HEK293 (cell line): ENCODE measurements at regions not wholly inside any gene's neighbourhood (a gene's known extent, or its start where the extent isn't known, plus 50 kb on each side); places are given as distances from the start of the nearest gene placed in this dataset.

Source experiments
- CTCF ChIA-PET: fragments of 350-600 bp; formaldehyde crosslinking; extraction: SDS; loops from one replicate; lab custom pipeline; 2021; ENCODE audit warnings: antibody characterized with exemption; lab: Yijun Ruan, JAX
- POLR2A ChIA-PET: fragments of 300-600 bp; formaldehyde crosslinking; extraction: SDS; loops from one replicate; lab custom pipeline; 2020; ENCODE audit warnings: antibody characterized with exemption, inconsistent platforms; lab: Yijun Ruan, JAX
- H3K27ac ChIP-seq: fragments of 200-500 bp; sonication (Bioruptor generic); 2 replicates; pipeline ENCODE4 v1.5.1; 2014; ENCODE audit warnings: low read depth, low read length, control low read depth, inconsistent platforms; ENCODE audit errors: extremely low read depth
- H3K36me3 ChIP-seq, 2 experiments: fragments of 200-500 bp in 1 of 2; sonication (Bioruptor generic) in 1 of 2; 1 replicate in 1 of 2; 2 replicates in 1 of 2; pipeline ENCODE4 v1.5.1; 2014 to 2017; ENCODE audit warnings: inconsistent platforms in 2 of 2, low read length in 2 of 2; ENCODE audit not compliant: control insufficient read depth in 2 of 2, insufficient read depth in 1 of 2
- H3K4me1 ChIP-seq: fragments of 200-500 bp; sonication (Bioruptor generic); 2 replicates; pipeline ENCODE4 v1.5.1; 2014; ENCODE audit warnings: mild to moderate bottlenecking, low read length, inconsistent platforms; ENCODE audit not compliant: control insufficient read depth, insufficient read depth
- H3K4me3 ChIP-seq: 2 replicates; pipeline ENCODE4 v1.5.1; 2011; ENCODE audit warnings: low read depth, mild to moderate bottlenecking, control low read depth, low read length, moderate library complexity
- H3K9me3 ChIP-seq: fragments of 200-500 bp; sonication (Bioruptor generic); 2 replicates; pipeline ENCODE4 v1.5.1; 2014; ENCODE audit warnings: low read depth, low read length, inconsistent platforms; ENCODE audit not compliant: control insufficient read depth, insufficient read depth
- GFI1B ChIP-seq: fragments of 450-650 bp; formaldehyde crosslinking; IDR thresholded peaks from 2 replicates; pipeline ENCODE4 v1.5.1; 2016; ENCODE audit warnings: missing biosample characterization, missing genetic modification characterization
- HIC1 ChIP-seq: fragments of 450-650 bp; formaldehyde crosslinking; IDR thresholded peaks from 2 replicates; pipeline ENCODE4 v1.5.1; 2016; ENCODE audit warnings: missing biosample characterization, missing genetic modification characterization
- PBX3 ChIP-seq: sonication (generic); formaldehyde crosslinking; IDR thresholded peaks from 2 replicates; pipeline ENCODE4 v1.8.1; 2022; ENCODE audit warnings: mild to moderate bottlenecking, moderate library complexity, missing genetic modification reagents
- REPIN1 ChIP-seq: fragments of 450-650 bp; formaldehyde crosslinking; IDR thresholded peaks from 2 replicates; pipeline ENCODE4 v1.5.1; 2017; ENCODE audit warnings: missing biosample characterization, missing genetic modification characterization, low read depth
- SP7 ChIP-seq: fragments of 450-650 bp; formaldehyde crosslinking; IDR thresholded peaks from 2 replicates; pipeline ENCODE4 v1.5.1; 2016; ENCODE audit warnings: missing biosample characterization, missing genetic modification characterization
- YY2 ChIP-seq: fragments of 450-650 bp; formaldehyde crosslinking; IDR thresholded peaks from 2 replicates; pipeline ENCODE4 v1.5.1; 2016; ENCODE audit warnings: missing biosample characterization, missing genetic modification characterization
- ZBTB8A ChIP-seq: fragments of 450-650 bp; formaldehyde crosslinking; IDR thresholded peaks from 2 replicates; pipeline ENCODE4 v1.5.1; 2016; ENCODE audit warnings: missing biosample characterization, missing genetic modification characterization
- ZNF155 ChIP-seq: fragments of 450-650 bp; formaldehyde crosslinking; IDR thresholded peaks from 2 replicates; pipeline ENCODE4 v1.5.1; 2016; ENCODE audit warnings: missing biosample characterization, missing genetic modification characterization
- ZNF214 ChIP-seq: fragments of 450-650 bp; formaldehyde crosslinking; IDR thresholded peaks from 2 replicates; pipeline ENCODE4 v1.5.1; 2017; ENCODE audit warnings: missing biosample characterization, mild to moderate bottlenecking, missing genetic modification characterization, borderline replicate concordance
- ZNF221 ChIP-seq: fragments of 450-650 bp; formaldehyde crosslinking; IDR thresholded peaks from 2 replicates; pipeline ENCODE4 v1.5.1; 2017; ENCODE audit warnings: missing biosample characterization, missing genetic modification characterization, borderline replicate concordance
- ZNF24 ChIP-seq: fragments of 450-650 bp; formaldehyde crosslinking; IDR thresholded peaks from 2 replicates; pipeline ENCODE4 v1.5.1; 2016; ENCODE audit warnings: missing biosample characterization, missing genetic modification characterization
- ZNF280D ChIP-seq: fragments of 450-650 bp; formaldehyde crosslinking; IDR thresholded peaks from 2 replicates; pipeline ENCODE4 v1.5.1; 2016; ENCODE audit warnings: missing biosample characterization, missing genetic modification characterization
- ZNF394 ChIP-seq: fragments of 450-650 bp; formaldehyde crosslinking; IDR thresholded peaks from 2 replicates; pipeline ENCODE4 v1.5.1; 2016; ENCODE audit warnings: missing biosample characterization, missing genetic modification characterization, mild to moderate bottlenecking, moderate library complexity, borderline replicate concordance
- ZNF416 ChIP-seq: fragments of 450-650 bp; formaldehyde crosslinking; IDR thresholded peaks from 2 replicates; pipeline ENCODE4 v1.5.1; 2016; ENCODE audit warnings: missing biosample characterization, missing genetic modification characterization
- ZNF433 ChIP-seq: fragments of 450-650 bp; formaldehyde crosslinking; IDR thresholded peaks from 2 replicates; pipeline ENCODE4 v1.5.1; 2016; ENCODE audit warnings: missing biosample characterization, missing genetic modification characterization, low read depth
- ZNF488 ChIP-seq: fragments of 450-650 bp; formaldehyde crosslinking; IDR thresholded peaks from 2 replicates; pipeline ENCODE4 v1.5.1; 2016; ENCODE audit warnings: missing biosample characterization, missing genetic modification characterization
- ZNF560 ChIP-seq: fragments of 450-650 bp; formaldehyde crosslinking; IDR thresholded peaks from 2 replicates; pipeline ENCODE4 v1.5.1; 2017; ENCODE audit warnings: missing biosample characterization, missing genetic modification characterization, borderline replicate concordance
- ZNF610 ChIP-seq: fragments of 450-650 bp; formaldehyde crosslinking; IDR thresholded peaks from 2 replicates; pipeline ENCODE4 v1.5.1; 2016; ENCODE audit warnings: missing biosample characterization, missing genetic modification characterization, borderline replicate concordance
- ZNF639 ChIP-seq: fragments of 450-650 bp; formaldehyde crosslinking; IDR thresholded peaks from 2 replicates; pipeline ENCODE4 v1.5.1; 2016; ENCODE audit warnings: missing biosample characterization, missing genetic modification characterization
- ZNF785 ChIP-seq: fragments of 450-650 bp; formaldehyde crosslinking; IDR thresholded peaks from 2 replicates; pipeline ENCODE4 v1.5.1; 2016; ENCODE audit warnings: missing biosample characterization, missing genetic modification characterization

GRCh38 chr12:128068211-128068610 lies 198.8 kb upstream of the TMEM132C start:
- ChIA-PET CTCF (interaction anchor here (1.2 to 1.4 kb wide), 2 partner anchors 9 to 381 kb away, joined by 3 to 5 read pairs; no protein-coding TSS in a partner anchor), POLR2A (no interaction called here)
- no peaks in the 10 kb centered on the region for H3K36me3 ChIP-seq
- TF ChIP-seq PBX3 (CRISPR knock-in tag): no peak
- no peak for TF ChIP-seq YY2
- no peak for TF ChIP-seq ZNF155
- TF ChIP-seq ZBTB8A (tag by site-specific recombination): no peak
- no peak for TF ChIP-seq ZNF639 (tag by site-specific recombination)
- TF ChIP-seq ZNF560: no peak
- TF ChIP-seq ZNF394 (tag by site-specific recombination): no peak
- TF ChIP-seq SP7 (tag by site-specific recombination): no peak
- TF ChIP-seq ZNF785: no peak
- TF ChIP-seq ZNF610 (tag by site-specific recombination): no peak
- TF ChIP-seq ZNF280D (tag by site-specific recombination): no peak
- no peak for TF ChIP-seq GFI1B (tag by site-specific recombination)
- TF ChIP-seq ZNF24 (tag by site-specific recombination): no peak
- no peak for TF ChIP-seq ZNF221 (tag by site-specific recombination)
- TF ChIP-seq ZNF214 (tag by site-specific recombination): no peak
- no peak for TF ChIP-seq ZNF433 (tag by site-specific recombination)
- TF ChIP-seq ZNF488: no peak
- TF ChIP-seq HIC1 (tag by site-specific recombination): no peak
- no peak for TF ChIP-seq REPIN1 (tag by site-specific recombination)
- no peak for TF ChIP-seq ZNF416 (tag by site-specific recombination)
- no peaks in the 10 kb centered on the region for H3K9me3 ChIP-seq
- no peaks in the 10 kb centered on the region for H3K4me1 ChIP-seq
- no peak overlapping the region for H3K4me3 ChIP-seq
- no peak overlapping the region for H3K27ac ChIP-seq
